Mucosa of gallbladder (tissue), 1 donor: ENCODE measurements at regions not wholly inside any gene's neighbourhood (a gene's known extent, or its start where the extent isn't known, plus 50 kb on each side); places are given as distances from the start of the nearest gene placed in this dataset.

Source experiments
- DNase-seq: peaks from one replicate; pipeline ENCODE4 v3.0.0-alpha.2; 2020; ENCODE audit warnings: low spot score
- donor health status: DM: no; HTN: no; CAD: no.

DNA sequence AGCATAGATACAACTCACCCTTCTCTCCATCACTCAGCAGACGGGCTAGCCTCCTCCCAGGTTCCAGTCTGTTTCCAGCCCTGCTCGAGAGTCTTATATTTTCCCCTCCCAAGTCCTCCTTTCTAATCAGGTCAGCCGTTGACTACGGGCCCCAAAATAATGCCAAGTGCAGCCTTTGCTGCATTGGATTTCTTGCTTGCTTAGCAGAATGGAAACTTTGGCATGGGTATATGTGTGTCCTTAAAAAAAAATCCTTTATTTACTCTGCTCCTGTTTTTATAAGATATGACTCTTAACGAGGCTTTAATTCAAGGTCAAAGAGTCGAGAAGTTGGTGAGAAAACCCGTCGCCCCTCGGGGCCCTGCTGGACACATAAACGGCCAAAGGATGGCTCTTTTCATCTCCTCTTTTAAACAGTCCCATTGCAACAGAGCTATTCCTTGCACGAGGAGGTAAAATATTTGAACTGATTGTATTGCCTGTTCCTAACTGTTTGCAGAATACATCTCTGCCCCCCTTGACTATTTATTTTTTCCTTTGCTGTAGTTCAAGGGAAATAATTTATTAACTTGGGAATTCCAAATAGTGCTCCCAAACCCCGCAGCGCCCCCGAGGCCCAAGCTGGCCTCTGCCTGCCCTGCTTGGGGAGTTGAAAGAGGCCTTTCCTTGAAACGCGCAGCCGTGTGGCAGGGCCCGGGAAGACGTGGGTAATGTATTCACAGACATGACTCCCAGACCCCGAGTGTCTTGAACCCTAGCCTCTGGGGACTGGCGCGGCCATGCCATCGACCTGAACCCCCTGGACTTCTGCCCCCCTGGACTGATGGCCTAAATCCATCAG is 156.5 kb upstream of the MYL2 start:
- DNase-seq = no peak

DNA sequence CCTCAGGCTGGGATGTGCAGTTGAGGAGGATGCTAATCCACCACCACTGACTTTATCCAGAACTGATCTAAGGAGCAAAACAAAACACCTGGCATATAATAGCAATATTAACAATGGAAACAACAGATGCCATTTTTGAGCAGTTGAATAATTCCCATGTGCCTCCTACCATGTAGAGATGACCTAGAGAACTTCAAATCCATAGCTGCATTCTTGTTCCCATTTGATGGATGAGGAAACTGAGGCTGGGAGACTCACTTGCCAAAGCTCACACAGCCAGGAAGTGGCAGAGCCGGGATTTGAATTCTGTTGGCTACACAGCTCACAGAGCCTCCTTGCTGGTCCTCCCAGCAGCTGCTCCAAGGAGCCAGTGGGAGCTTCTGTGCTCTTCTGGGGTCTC is 155.8 kb upstream of the MYL2 start:
- DNase-seq = no peak

DNA sequence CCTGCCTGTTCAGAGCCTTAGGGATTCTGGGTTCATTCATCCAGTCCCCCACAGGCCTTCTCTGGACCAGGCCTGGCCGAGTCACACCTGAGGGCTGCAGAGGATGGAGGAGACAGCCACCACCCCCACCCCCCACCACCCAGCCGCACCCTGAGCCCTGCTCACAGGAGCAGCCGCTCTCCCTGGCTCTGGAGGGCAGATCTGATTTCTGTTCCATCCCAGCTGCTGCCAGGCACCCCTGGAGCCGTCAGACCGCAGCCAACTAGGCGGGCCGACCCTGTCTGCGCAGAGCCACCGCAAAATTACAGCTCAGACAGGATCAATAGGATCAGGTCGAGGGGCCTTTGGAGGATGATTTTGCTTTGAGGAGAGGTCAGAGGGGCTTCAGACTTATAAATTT is 154.6 kb upstream of the MYL2 start:
- no peak for DNase-seq

DNA sequence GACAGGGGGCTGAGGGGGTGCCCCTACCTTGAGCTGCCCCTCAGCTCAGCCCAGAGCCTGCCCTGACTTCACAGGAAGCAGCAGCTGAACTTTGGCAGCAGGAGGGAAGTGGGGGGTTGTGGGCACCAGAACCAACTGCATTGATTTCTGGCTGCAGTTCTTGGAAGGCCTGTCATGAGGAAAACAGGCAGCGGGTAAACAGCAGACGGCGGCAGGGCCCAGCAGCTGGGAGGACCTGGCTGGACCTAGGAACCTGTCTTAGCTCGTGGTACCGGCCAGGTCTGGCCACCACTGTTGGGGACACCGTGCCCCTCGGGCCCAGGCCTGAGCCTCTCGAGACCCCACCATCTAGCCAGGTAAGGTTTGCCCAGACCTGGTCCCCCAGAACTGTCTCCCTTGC is 154.2 kb upstream of the MYL2 start:
- DNase-seq = peak; percentile 28

DNA sequence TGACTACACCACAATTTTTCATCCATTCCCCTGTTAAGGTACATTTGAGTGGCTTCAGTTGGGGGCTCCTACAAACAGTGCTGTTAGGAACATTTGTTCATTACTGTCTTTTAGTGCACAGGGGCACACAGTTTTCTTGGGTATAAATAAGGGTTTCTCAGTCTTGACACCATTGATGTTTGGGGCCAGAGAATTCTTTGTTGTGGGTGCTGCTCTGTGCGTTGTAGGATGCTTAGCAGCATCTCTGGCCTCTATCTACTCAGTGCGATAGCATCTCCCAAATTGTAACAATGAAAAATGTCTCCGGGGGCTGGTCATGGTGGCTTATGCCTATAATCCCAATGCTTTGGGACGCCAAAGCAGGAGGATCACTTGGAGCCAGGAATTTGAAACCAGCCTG is 153.0 kb upstream of the MYL2 start:
- DNase-seq = no peak

DNA sequence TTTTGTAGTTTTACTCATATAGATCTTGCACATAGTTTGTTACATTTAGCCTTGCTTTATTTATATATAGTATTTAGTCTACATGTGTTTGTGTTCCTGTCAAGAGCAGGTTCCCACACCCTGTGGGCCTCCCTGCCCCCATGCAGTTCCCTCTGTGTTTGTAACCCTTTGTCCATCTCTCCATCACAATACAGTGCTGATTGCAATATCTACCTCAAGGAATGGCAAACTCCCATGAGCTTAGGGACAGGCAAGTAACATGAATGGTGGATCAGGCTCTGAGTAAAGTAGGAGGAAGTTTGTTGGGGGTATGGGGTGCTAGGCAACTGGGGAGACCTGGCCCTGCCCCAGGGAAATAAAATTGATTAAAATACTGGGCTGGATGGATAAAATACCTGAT is 151.9 kb upstream of the MYL2 start:
- DNase-seq = no peak

DNA sequence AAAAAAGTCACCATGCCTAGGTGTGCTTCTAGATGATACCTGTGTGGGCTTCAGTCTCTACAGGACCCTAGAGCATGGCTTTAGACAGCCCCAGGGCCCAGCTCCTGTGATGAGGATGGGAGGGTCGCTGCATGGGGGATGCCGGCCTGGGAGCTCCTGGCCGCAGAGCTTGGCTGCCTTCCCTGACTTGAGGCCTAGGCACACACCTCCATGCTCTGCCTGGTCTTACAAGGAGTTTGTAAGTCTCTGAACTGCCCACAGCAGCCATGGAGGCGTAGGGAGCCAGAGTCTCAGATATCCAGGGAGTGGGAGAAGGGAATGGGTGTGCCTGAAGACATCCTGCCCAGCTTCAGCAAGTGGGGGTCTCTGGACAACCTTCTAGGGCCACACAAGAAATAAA is 149.5 kb upstream of the MYL2 start:
- no peak for DNase-seq

DNA sequence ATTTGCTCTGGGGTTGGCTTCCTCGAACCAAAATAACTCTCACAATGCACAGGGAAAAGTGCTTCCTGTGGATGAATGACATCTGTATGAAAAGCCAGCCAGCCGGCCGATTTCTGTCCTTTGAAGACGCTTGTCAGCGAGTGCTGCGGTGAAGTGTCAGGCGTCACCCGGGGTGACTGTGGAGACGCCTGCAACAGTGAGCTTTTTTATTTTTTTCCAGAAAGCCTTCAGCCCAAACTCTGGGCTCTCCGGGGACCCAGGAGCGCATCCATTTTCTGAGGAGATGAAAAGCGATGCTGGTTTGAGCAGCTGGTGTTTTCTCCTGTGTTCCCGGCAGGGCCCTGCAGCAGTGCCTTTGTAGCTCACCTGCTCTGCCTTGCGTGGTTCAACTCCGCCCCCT is 147.9 kb upstream of the MYL2 start:
- DNase-seq = no peak

DNA sequence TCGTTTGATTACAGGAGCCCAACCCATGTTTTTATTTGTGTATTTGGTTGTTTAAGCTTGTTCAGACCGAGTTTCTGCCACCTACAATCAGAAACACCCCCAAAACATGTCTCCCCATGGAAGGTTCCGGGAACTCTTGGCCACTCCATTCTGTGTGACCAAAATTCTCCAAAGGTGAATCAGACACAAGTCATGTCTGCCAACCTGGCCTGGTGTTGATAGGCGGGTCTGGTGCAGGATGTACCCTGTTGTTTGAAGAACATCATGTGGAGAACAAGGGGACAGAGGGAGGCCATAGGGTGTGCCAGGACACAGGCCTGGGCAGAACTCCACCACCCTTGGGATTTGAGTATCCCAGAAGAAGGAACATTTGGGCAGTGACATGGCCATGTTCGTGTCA is 147.1 kb upstream of the MYL2 start:
- DNase-seq = no peak

DNA sequence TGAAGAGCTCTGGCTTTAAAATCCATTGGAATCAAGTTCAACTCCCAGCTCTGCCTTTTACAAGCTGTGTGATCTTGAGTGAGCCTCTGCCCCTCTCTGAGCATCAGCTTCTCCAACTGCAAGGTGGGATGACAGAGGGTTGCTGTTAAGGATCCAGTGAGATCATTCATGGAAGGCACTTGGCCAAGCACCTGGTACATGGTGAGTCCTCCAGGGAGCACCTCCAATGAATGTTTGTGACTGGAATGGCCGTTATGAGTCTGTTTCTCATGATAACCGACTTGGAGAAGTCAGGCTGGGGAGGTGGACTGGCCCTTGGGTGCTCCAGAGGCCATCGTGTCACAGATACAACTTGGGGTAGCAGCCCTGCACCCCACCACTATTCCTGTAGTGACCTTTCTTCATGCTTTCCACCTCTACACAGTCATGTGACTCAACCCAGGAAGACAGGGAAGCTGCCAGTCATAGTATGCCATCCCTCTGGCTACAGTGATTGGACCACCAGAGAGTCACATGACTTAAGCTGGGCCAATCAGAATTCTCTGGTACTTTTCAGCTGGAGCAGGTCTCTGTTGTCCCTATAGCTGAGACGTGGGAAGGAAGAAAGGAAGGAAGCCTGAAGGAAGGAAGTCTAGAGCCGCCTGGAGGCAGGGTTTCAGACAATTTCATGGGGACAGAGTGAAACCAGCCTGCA is 146.5 kb upstream of the MYL2 start:
- DNase-seq = no peak

DNA sequence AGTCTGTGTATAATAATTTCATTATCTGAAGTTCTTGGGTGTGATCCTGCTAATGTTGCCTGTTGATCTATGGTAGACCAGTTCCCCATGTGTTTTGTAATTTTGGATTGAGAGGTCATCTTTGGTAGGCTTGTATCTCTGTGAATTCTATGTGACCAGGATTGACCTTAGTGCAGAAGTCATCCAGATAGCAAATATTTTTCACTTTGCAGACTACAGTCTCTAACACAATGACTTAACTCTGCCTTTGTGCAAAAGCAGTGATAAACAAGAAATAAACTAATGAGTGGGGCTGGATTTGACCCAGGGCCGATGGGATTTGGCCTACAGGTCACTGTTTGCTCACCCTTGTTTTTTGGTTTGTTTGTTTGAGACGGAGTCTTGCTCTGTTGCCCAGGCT is 144.6 kb upstream of the MYL2 start:
- DNase-seq = no peak

DNA sequence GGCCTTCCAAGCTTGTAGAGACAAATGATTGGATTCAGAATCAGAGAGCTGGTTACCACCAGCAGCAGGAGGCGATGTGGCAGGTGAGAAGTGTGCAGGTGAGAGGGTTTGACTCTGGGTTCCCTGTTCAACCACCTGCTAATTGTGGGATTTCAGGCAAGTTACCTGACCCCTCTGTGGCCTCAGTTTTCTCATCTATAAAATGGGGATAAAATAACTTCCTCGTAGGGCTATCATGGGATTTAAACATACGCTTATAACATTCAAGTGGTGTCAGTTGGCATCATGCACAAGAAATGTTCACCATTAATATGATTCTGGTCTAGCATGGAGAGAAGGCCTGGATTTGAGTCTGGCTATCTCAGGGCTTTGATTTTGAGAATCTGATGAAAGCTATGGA is 143.8 kb upstream of the MYL2 start:
- no peak for DNase-seq

DNA sequence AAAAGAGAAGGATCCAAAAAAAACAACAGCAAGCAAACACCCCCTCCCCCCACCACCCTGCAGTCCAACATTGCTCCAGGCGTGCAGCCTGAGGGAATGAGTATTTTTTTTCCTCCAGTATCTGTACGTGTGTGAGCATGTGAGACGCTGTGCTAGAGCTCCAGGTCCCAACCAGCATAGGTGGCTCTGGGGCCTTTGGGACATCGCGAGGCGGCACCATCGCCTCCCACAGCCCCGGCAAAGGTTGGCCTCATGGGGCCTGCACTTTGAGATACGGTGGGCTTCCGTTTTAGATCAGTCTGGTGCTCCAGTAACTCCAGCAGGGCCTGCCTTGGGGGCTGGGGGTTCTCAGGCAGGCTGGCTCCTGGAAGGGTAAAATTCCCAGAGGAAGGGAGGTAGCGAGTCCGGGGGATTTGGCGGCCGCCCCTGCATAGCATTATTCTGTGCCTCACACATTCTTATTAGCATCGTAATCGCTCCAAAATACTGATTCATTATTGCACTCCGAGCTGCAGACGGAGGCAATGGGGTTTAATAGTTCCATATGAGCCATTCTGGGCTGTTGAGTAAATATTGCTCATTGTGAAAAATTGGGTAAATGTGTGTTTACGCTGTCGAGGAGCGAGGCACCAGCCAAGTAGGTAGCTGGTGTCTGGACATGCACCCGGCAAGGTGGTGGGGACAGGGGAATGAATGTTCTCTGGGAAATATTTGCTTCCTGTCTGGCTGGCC is 143.1 kb upstream of the MYL2 start:
- DNase-seq = no peak

DNA sequence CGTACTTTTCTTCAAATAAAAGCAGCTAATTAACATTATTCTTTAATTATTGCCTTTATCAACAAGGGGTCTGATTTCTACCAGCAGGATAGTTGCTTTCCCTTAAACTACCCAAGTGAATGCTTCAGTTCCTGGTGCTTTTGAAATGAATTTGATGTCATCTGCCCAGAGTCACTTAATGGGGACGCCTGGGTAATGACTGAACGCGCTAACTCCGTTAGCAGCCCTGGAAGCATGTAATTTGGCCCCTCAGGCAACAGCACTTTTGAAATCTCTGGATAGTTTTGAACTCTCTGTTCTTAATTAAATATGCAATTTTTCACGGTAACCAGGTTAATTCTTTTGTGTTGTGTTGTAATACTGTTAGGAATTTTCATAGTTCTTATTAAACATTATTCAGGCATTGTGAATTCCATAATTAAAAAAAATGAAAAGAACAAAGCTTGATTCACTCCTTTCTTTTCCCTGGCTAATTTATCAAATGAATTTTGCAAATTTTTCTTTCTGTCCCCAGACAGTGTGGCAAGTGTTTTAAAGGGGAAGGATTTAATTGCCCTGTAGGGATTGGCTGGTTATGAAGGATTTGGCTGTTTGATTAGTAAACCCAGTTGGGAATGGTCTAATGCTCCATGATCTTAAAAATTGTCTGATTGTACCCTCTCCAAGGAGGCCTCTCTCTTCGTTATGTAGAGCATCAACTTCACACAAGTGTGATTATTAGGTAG is 137.5 kb upstream of the MYL2 start:
- DNase-seq = no peak

DNA sequence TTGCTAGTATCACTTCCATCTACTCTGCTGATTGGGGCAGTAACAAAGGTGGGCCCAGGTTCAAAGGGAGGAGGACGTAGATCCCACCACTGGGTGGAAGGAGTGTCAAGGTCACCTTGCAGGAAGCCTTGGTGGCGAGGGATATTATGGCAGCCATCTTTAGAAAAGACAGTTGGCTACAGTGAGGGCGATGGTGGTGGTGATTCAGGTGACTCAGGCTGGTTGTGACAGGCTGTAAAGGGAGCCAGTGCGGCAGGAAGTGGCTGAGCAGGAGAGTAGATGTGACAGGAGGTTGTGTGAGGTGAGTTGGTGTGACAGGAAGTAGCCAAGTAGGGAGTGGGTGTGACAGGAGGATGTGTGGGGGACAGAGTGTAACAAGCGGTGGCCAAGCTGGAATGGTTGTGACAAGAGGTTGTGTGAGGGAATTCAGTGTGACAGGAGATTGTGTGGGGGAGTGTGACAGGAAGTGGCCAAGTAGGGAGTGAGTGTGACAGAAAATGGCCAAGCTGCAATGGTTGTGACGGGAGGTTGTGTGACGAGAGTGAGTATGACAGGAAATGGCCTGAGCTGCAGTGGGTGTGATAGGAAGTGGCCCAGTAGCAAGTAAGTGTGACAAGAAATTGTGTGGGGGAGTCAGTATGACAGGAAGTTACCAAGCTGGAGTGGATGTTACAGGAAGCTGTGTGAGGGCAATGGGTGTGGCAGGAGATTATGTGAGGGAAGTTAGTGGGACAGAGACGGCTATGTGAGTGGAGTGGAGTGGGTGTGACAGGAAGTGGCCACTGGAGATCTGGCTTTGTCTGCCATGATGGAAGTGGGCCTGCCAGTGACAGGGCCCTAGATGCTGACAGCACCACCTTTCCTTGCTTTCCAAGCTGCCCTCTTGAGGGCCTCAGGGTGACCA is 136.5 kb upstream of the MYL2 start:
- no peak for DNase-seq

DNA sequence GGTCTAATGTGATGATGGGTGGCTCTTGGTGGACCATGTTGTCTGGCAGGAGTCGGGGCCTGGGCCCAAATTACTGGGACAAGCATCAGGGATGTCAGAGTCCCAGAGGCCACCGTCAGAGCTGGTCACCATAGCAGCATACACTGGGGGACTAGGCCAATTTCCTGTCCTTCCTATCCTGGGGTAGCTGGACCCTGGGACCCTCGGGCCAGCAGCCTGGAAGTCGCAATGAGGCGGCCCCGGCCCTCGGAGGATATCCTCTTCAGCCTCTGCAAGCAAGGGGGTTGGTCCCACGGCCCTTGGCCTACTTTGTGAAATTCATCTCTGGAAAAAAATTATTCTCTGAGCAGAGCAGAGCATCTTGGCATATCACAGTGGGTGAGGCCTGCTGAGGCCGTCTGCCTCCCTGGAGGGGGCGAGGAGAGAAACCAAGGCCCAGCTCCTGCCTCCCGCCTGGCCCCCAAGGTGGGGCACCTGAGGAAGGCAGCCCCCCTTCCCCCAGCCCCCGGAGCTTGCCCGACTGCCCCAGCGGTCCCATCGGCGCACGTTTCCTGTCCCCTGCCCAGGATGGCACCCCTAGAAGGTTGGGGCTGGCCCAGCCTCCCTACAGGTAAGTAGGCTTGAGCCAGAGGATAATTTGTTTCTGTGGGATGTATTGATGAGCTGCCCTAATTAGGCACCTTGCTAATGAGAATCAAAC is 135.0 kb upstream of the MYL2 start:
- DNase-seq = no peak

DNA sequence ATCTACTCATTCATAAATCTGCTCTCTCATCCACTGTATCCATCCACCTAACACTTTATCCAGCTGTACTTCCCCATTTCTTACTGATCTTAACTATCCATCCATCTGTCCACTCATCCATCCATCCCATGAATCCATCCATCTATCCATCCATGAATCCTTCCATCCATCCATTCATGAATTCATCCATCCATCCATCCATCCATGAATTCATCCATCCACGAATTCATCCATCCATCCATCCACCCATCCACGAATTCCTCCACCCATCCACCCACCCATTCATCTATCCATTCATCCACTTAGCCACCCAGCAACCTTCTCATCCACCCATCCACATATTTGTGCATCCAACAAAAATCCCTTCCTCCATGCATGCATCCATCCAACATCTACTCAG is 128.6 kb upstream of the MYL2 start:
- no peak for DNase-seq

DNA sequence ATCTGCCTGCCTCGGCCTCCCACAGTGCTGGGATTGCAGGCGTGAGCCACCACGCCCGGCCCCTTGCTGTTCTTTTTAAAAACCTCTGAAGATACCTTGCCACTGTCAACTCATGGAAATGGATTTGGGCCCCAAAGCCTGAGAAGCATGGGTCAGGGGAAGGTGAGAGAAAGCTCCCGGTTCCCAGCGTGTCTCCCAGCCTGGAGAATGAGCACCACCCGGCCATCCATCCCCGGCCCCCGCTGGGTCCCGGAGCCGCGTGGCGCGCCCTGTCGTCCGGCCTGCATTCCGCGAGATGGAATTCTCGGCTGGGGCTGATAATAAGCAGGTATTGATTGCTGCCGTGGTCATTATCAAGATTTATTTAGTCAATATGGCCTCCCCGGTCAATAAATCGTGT is 126.5 kb upstream of the MYL2 start:
- DNase-seq = no peak

DNA sequence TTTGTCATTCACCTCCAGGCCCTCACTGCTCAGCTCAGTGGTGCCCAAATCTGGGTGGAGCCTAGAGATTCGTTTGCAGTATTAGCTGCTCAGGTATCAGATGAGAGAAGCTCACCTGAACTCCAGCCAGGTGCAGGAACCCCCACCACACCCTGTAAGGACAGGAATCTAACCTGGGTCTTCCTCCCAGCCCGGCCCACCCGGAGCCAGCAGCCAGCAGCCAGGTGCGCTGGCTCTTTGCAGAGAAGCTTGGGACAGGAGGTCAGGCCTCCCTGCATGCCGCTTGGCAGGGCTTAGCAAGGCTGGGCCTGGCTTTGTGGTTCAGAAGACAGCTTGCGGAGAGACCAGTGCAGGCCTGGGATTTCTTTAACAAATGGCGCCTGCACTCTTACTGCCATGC is 125.6 kb upstream of the MYL2 start:
- no peak for DNase-seq

DNA sequence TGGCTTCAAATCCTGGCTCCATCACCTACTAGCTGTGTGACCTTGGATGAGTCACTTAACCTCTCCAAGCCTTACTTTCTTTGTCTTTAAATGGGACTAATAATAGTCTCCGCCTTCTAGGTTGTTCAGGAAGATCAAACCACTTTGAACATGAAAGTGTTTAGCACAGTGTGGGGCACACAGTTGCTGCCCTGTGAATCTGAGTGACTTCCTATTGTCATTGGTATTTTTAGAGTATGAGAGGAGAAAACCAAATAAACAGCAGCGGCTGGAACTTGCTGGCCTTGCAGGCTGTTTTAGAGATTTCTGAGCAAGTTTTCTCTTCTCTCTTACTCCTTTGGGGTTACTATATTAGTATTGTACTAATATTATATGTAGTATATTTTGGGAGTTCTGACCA is 120.7 kb upstream of the MYL2 start:
- DNase-seq = no peak

DNA sequence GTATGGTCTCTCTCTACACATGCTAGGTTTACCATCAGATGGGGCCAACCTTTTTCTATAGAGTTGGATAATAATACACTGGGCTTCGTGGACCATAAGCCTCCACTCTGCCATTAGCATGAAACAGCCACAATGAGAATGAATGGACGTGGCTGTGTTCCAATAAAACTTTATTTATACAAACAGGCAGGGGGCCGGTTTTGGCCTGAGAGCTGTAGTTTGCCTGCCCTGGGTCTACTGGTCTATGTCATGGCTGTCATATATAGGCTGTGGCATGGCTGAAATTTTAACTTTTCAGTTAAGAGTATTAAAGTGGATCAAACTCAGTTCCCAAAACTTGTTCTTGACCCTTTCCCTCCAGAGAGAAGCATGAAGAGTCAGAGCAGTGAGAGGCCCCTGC is 120.3 kb upstream of the MYL2 start:
- no peak for DNase-seq
